Epithelial cell of proximal tubule (primary cell): ENCODE measurements at regions not wholly inside any gene's neighbourhood (a gene's known extent, or its start where the extent isn't known, plus 50 kb on each side); places are given as distances from the start of the nearest gene placed in this dataset.

Source experiments
- DNase-seq: peaks from one replicate; pipeline ENCODE4 v3.0.0-alpha.2; 2011; ENCODE audit warnings: low read depth
- H3K4me3 ChIP-seq: 2 replicates; pipeline ENCODE4 v1.5.1; 2011; ENCODE audit warnings: low read depth, mild to moderate bottlenecking, low read length
- CTCF ChIP-seq: conservative IDR thresholded peaks from 2 replicates; pipeline ENCODE4 v1.5.1; 2012; ENCODE audit warnings: low read depth, mild to moderate bottlenecking, low read length

GRCh38 chr3:115341208-115341607 lies 194.1 kb upstream of the ZBTB20 start:
- DNase-seq: no peak
- no peak for TF ChIP-seq CTCF
- H3K4me3 ChIP-seq: no peak overlapping the region

- H3K4me3 ChIP-seq: no peak overlapping the region
- DNase-seq: no peak
- no peak for TF ChIP-seq CTCF
These were observed 200.6 kb upstream of the ZBTB20 start for GRCh38 chr3:115347737-115348136.

- H3K4me3 ChIP-seq: no peak overlapping the region
- TF ChIP-seq CTCF: no peak
- no peak for DNase-seq
These were observed 201.3 kb upstream of the ZBTB20 start for GRCh38 chr3:115348412-115348811.

GRCh38 chr3:115348951-115349745 lies 202.1 kb upstream of the ZBTB20 start:
- no peak for DNase-seq
- no peak for TF ChIP-seq CTCF

GRCh38 chr3:115350606-115351005 lies 203.5 kb upstream of the ZBTB20 start:
- no peak for DNase-seq
- no peak overlapping the region for H3K4me3 ChIP-seq
- no peak for TF ChIP-seq CTCF

More at GRCh38 chr3:115348951-115349745, 202.1 kb upstream of the ZBTB20 start:
- H3K4me3 ChIP-seq: no peak overlapping the region

GRCh38 chr3:115351193-115351592 lies 204.1 kb upstream of the ZBTB20 start:
- TF ChIP-seq CTCF: no peak
- H3K4me3 ChIP-seq: no peak overlapping the region
- DNase-seq: no peak

GRCh38 chr3:115354010-115354409 lies 206.9 kb upstream of the ZBTB20 start:
- TF ChIP-seq CTCF: no peak
- no peak for DNase-seq
- no peak overlapping the region for H3K4me3 ChIP-seq
